Breast epithelium (tissue), 4 donors: ENCODE measurements at regions not wholly inside any gene's neighbourhood (a gene's known extent, or its start where the extent isn't known, plus 50 kb on each side); places are given as distances from the start of the nearest gene placed in this dataset.

Experiments used
- DNase-seq, 2 donors: peaks; one replicate each; pipeline ENCODE4 v3.0.0-alpha.2; 2019; ENCODE audit warnings: low spot score in 2 of 2
- H3K27ac ChIP-seq, 2 donors: fragments of 200-600 bp; sonication (generic) in 1 of 2; one replicate each; pipeline ENCODE4 v1.5.1; 2016 to 2019; ENCODE audit warnings: mild to moderate bottlenecking in 1 of 2
- H3K27me3 ChIP-seq, 2 donors: fragments of 200-600 bp; sonication (generic) in 1 of 2; one replicate each; pipeline versions ENCODE4 v1.5.1 to v1.6.0; 2017 to 2019; ENCODE audit warnings: control low read depth in 1 of 2, mild to moderate bottlenecking in 1 of 2
- H3K36me3 ChIP-seq: fragments of 200-600 bp; one replicate; pipeline ENCODE4 v1.5.1; 2019
- H3K4me1 ChIP-seq, 2 donors: fragments of 200-600 bp; sonication (generic); one replicate each; pipeline ENCODE4 v1.5.1; 2016 to 2019; ENCODE audit warnings: control low read depth in 1 of 2
- H3K4me3 ChIP-seq, 3 donors: fragments of 200-600 bp; sonication (generic); 1 replicate in 2 of 3; 2 replicates in 1 of 3; pipeline ENCODE4 v1.5.1; 2016 to 2019; ENCODE audit warnings: mild to moderate bottlenecking in 3 of 3, moderate library complexity in 2 of 3
- H3K9me3 ChIP-seq, 2 donors: fragments of 200-600 bp; sonication (generic) in 1 of 2; one replicate each; pipeline ENCODE4 v1.5.1; 2016 to 2019; ENCODE audit warnings: control low read depth in 1 of 2
- CTCF ChIP-seq, 3 donors: fragments of 450-650 bp; IDR thresholded peaks; one replicate each; pipeline ENCODE4 v1.5.1; 2016 to 2017; ENCODE audit warnings: antibody characterized with exemption in 3 of 3, mild to moderate bottlenecking in 3 of 3, moderate library complexity in 3 of 3
- POLR2A ChIP-seq: fragments of 450-650 bp; IDR thresholded peaks from one replicate; pipeline ENCODE4 v1.6.1; 2016; ENCODE audit warnings: antibody characterized with exemption, mild to moderate bottlenecking, moderate library complexity
- POLR2AphosphoS5 ChIP-seq, 3 donors: sonication (generic); formaldehyde crosslinking; IDR thresholded peaks; one replicate each; pipeline ENCODE4 v1.6.1; 2017; ENCODE audit warnings: antibody characterized with exemption in 3 of 3
- intact Hi-C: fragments of 100-400 bp; cut with DNase I; formaldehyde crosslinking; loops from one replicate; pipeline ENCODE4 v1.15.1; 2023; ENCODE audit warnings: low total_unique reads

- Histone ChIP-seq H3K27ac (peak overlapping the region; percentile 41 to 68), H3K36me3 (no peaks in the 10 kb centered on the region), H3K9me3 (no peaks in the 10 kb centered on the region), H3K4me3 (no peak overlapping the region), H3K4me1 (no peaks in the 10 kb centered on the region), H3K27me3 (no peaks in the 10 kb centered on the region)
- DNase-seq = no peak
- intact Hi-C loops = loop anchor here (10.0 kb wide), 1 partner anchor 319 kb away; no protein-coding TSS in a partner anchor
- TF ChIP-seq POLR2A (no peak), POLR2AphosphoS5 (IDR thresholded peaks at IDR 0.05) (no peak), CTCF (IDR thresholded peaks at IDR 0.05) (peak in 2 of 3 donors; percentile 25 to 34)
Measured at GRCh38 chr14:31926123-31926522, 151.0 kb upstream of the ARHGAP5 start.

GRCh38 chr14:31926652-31927347 is 150.3 kb upstream of the ARHGAP5 start:
- no peak for TF ChIP-seq POLR2A
- no peak for TF ChIP-seq CTCF (IDR thresholded peaks at IDR 0.05)
- no peak for TF ChIP-seq POLR2AphosphoS5 (IDR thresholded peaks at IDR 0.05)
- no peaks in the 10 kb centered on the region for H3K36me3 ChIP-seq
- no peak overlapping the region for H3K4me3 ChIP-seq
- no peaks in the 10 kb centered on the region for H3K27me3 ChIP-seq
- no peaks in the 10 kb centered on the region for H3K9me3 ChIP-seq
- H3K27ac ChIP-seq = peak overlapping the region; percentile 59 to 68
- intact Hi-C loops = loop anchor here (10.0 kb wide), 1 partner anchor 318 kb away; no protein-coding TSS in a partner anchor
- no peak for DNase-seq
- no peaks in the 10 kb centered on the region for H3K4me1 ChIP-seq

- no peak for TF ChIP-seq CTCF (IDR thresholded peaks at IDR 0.05)
- TF ChIP-seq POLR2A = no peak
- no peak for TF ChIP-seq POLR2AphosphoS5 (IDR thresholded peaks at IDR 0.05)
- H3K27me3 ChIP-seq = no peaks in the 10 kb centered on the region
- intact Hi-C loops = loop anchor here (10.0 kb wide), 1 partner anchor 317 kb away; no protein-coding TSS in a partner anchor
- DNase-seq = no peak
- no peak overlapping the region for H3K4me3 ChIP-seq
- no peaks in the 10 kb centered on the region for H3K36me3 ChIP-seq
- H3K27ac ChIP-seq = peak overlapping the region; percentile 59 to 68
- H3K9me3 ChIP-seq = no peaks in the 10 kb centered on the region
- no peaks in the 10 kb centered on the region for H3K4me1 ChIP-seq
Measured at GRCh38 chr14:31927348-31927832, 149.7 kb upstream of the ARHGAP5 start.

GRCh38 chr14:31930070-31930469 is 147.0 kb upstream of the ARHGAP5 start:
- DNase-seq = no peak
- Histone ChIP-seq H3K4me1 (no peaks in the 10 kb centered on the region), H3K36me3 (no peaks in the 10 kb centered on the region), H3K9me3 (no peaks in the 10 kb centered on the region), H3K27me3 (no peaks in the 10 kb centered on the region), H3K27ac (no peak overlapping the region), H3K4me3 (no peak overlapping the region)
- intact Hi-C loops = no loop called here
- TF ChIP-seq POLR2AphosphoS5 (IDR thresholded peaks at IDR 0.05) (no peak), CTCF (IDR thresholded peaks at IDR 0.05) (no peak), POLR2A (no peak)

- Histone ChIP-seq H3K4me3 (no peak overlapping the region), H3K4me1 (no peaks in the 10 kb centered on the region), H3K36me3 (no peaks in the 10 kb centered on the region), H3K27ac (no peak overlapping the region), H3K27me3 (no peaks in the 10 kb centered on the region), H3K9me3 (no peaks in the 10 kb centered on the region)
- intact Hi-C loops = no loop called here
- DNase-seq = no peak
- TF ChIP-seq POLR2AphosphoS5 (IDR thresholded peaks at IDR 0.05) (no peak), POLR2A (no peak), CTCF (IDR thresholded peaks at IDR 0.05) (no peak)
Measured at GRCh38 chr14:31930493-31931240, 146.4 kb upstream of the ARHGAP5 start.
